IPS DF 19.7 (cell line): ENCODE measurements at regions not wholly inside any gene's neighbourhood (a gene's known extent, or its start where the extent isn't known, plus 50 kb on each side); places are given as distances from the start of the nearest gene placed in this dataset.

ENCODE experiments used
- DNase-seq: peaks from one replicate; pipeline ENCODE4 v3.0.0-alpha.2; 2013; ENCODE audit warnings: low read depth, low spot score

DNA sequence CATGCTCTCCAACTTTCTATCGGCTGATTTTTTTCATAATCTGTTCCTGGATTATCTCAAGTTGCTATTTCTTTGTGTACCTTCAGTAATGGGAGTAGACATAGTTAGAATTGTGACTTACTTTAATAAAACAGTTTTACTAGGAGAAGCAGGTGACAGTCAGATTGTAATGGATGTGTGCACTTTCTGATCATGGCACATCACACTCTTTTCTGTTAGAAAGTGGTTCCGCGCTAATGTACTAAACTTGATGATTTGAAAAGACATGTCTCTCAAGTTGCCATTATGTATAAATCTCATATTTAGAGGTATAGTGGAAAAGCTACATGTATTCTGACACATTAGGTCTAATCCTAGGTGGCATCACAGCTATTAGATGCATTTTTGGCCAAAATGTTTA is 121.3 kb upstream of the CDH8 start:
- no peak for DNase-seq

DNA sequence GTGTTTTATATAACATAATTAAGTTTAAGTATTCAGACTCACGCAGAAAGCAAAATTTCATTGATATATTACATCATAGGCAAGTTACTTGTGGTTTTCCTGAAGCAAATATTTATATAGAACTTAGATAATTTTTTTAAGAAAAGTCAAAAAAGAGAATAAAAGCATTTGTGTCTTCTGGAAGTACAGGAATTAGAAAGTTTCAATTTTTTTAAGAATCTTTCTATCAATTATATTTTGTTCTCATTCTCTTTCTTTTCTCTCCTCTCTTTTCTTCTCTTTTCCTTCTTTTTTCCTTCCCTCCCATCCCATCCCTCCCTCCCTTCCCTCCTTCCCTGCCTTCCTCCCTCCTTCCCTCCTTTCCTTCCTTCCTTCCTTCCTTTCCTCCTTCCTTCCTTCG is 120.7 kb upstream of the CDH8 start:
- no peak for DNase-seq

DNA sequence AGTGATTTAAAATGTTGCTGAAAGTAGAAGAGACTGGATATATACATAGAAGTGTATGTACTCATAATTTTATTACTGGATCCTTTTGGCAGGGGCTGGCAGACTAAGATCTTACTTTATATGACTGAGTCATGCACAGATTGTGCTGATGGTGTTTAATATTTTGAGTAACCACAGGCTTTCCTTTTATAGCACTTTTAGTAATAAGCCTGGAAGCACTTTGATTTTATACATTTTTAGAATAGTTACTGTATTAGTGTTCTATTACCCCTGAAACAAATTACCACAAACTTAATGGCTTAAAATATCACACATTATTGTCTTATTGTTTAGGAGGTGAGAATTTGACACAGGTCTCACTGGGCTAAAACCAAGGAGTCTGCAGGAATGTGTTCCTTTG is 113.4 kb upstream of the CDH8 start:
- no peak for DNase-seq

DNA sequence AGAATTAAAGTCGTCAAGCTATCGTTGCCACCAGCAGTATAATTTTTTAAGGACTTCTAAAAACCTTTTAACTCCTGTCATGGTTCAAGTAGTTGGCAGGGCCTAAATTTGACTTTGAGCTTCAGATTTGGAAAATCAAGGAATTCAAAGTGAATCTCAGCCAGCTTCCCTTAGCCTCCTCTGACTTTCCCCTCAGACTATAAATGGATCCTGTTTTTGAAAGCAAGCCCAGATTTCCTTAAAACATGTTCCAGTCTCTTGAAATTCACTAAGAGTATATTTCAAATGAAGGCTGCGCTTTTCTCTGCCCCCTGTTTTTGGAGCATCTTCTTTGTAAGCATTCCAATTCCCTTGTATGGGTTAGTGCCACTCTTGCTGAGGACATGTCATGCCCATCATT is 101.8 kb upstream of the CDH8 start:
- DNase-seq: no peak

DNA sequence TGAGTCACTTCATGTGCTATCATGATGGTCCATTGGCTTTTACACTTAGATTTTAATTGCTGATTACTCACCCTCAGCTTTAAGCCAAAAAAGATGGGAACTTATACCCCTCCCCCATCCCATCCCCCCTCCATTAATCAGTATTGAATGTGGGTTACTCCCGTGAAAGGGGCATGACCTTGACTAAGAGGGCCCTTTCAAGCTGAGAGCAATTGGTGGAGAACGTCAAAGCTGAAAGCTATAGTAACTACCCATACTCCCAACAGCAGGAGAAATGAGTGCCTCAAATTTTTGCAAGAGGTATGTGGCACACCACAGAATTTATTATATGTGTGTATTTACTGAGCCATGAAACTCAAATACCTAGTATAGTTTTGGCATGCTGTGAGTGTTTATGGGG is 99.7 kb upstream of the CDH8 start:
- no peak for DNase-seq

DNA sequence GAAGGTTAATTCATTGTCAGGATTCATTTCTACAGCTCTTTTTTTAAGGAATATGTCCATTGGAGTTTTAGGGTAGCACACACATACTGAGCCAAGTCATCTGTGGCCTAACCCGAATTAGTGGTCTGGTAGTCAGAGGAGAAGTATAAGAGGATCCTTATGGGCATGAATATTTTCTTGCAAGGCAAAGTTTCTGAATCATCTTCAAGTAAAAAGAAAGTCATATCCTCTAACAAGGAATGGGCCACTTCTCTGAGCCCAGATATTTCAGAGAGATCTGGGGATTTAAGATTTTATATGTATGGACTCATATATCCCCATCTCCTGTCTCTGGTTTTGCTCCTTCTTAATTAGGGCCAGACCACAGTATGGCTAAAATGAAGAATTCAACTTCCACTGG is 99.2 kb upstream of the CDH8 start:
- no peak for DNase-seq

DNA sequence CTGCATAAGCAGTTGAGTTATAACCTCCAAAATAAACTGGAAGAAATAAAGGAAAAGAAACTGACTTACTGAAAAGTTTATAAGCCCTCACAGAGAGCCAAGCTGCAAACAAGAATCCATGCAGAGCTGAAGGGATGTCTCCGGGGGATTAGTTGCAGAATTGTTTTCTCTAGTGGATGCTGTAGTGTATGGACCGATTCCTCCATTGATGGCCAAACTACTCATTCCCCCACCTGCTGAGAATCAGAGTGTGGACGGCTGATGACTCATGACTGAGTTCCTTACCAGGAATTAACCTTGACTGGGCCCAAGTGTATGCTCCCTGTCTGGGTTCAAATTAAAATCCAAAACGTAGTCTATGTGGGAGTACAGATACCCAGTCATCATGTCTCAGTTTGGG is 93.9 kb upstream of the CDH8 start:
- DNase-seq: no peak

DNA sequence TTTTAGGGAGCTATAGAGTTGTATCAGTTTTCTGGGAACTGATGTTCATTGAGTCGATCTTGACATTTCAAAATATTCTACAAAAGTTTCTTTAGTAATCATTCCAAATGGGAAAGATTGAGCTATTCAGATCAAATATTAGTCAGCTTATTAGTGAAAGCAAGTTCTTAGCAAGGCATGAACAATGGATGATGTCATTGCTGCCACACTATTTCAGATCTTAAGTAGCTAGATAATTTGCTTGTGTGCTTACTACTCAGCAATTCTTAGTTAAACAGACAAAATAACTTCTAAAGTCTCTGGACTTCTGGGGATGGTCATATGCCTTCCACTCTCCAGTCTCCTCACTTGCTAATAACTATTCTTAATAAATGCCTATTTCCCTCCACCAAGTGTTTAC is 69.0 kb upstream of the CDH8 start:
- no peak for DNase-seq

DNA sequence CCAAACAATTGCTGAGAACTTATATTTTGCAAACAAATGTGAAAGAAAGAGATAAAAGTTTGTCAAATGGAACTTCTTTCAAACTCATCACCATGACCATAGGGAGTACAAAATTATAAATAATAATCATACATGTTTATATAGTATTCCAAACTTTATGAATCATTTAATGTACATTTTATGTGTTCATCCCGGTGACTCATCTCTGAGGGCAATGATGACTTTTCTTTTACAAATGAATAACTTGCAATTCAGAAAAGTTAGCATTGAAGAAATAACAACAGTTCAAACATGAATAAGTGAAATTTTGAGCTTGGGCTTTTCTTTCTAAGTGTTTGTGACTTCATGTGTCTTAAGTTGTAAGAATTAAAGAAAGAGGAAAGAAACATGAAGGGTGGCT is 66.3 kb upstream of the CDH8 start:
- DNase-seq: no peak

DNA sequence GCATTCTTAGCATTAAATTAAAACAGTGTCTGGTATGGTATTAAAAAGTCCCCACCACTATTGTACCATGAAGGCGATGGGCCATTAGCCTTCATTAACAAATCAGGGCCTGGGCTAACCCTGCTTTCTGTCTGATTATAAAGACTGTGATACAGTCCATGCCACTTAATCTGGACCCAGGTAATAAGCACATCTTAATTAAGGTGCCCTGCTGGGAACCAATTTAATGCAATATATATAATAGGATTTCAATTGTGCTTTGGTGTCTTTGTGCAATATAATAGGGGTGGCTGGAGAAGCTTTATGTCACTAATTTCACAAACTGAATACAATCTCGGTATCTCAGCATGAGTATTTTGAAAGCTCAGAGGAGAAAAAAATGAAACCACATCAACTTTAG is 64.4 kb upstream of the CDH8 start:
- DNase-seq: no peak

DNA sequence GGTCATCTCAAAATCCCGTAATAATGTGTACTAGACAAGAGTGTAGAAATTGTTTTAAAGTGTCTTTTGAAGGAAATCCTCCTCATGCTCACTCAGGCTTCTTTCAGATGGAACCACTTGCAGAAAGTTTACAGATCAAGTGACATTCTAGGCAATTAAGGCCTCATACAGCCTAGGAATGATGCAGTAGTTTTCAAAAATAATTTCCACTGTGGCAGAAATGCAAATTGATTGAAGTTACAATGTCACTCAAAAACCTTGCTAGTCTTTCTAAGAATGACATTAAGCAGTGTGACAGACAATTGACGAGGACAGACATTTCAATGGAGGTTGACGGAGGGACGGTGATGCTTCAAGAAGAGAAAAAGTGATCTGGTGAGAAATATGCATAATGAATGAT is 53.5 kb upstream of the CDH8 start:
- DNase-seq: no peak

DNA sequence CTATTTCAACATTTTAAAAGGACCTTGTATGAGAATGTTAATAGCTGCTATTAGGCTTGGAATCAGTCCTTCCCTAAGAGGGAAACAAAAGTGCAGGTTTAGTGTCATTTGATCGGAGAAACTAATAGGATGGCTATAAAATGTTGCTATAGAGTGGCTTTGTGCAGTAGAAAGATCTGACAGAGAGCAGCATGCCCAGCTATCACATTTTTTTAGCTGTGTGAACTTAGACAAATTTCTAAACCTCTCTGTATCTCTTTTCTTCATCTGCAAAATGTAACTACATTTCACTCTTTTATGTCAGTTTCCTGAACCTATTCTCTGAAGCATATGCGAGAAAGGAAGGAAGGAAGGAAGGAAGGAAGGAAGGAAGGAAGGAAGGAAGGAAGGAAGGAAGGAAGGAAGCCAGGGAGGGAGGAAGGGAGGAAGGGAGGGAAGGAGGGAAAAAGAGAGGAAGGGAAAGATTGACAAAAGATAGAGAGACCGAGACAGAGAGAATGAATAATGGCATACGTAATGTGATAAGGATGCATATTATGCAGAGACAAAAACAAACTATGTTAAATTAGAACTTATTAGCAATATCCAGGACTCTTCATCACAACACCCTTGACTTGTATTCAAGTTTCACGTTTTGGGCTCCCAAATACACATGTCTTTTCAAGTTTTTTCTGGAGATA is 52.6 kb upstream of the CDH8 start:
- DNase-seq: no peak
